ENCODE measurements at regions not wholly inside any gene's neighbourhood (a gene's known extent, or its start where the extent isn't known, plus 50 kb on each side); places are given as distances from the start of the nearest gene placed in this dataset.

DNA sequence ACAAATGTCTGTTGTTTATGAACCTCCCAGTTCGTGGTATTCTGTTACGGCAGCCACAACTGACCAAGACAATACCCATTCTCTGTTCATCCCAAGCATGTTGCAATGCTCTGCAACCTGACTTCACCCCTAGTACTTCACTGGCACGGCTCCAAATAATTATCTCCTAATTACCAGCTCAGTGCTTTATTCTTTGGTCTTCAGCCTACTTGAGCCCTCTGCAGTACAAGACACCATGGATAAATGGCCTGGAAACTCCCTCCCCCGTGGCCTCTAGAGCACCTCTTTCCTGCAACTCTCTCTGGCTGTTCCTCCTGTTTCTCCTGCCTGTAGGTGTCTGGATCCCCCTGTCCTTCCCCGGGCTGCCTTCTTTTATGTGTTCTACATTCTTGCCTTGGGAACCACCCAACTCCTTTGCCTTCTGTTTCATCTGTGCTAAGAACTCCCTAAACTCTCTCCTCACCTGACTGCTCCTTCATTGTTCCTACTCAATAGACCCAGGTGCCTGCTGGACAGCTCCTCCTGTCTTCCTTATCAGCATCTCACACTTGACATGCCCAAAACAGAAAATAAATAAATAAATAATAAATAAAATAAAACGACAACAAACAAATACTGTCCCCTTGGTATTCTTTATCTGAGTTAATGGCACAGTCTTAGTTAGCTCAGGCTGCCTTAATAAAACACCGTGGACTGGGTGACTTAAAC, 200.4 kb upstream of the IPO5 start:
- no peak for TF ChIP-seq BHLHE40 (IDR thresholded peaks at IDR 0.05; ENCODE audit: borderline replicate concordance in 1 of 2, low read depth in 2 of 2, low read length in 1 of 2)
- TF ChIP-seq RFX5 (IDR thresholded peaks at IDR 0.05; ENCODE audit: low read depth, low read length) = no peak
- TF ChIP-seq, protein P1, sequence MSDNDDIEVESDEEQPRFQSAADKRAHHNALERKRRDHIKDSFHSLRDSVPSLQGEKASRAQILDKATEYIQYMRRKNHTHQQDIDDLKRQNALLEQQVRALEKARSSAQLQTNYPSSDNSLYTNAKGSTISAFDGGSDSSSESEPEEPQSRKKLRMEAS (IDR thresholded peaks at IDR 0.05; ENCODE audit: low read depth, low read length) = no peak
- no peak for TF ChIP-seq CHD2 (IDR thresholded peaks at IDR 0.05; ENCODE audit: borderline replicate concordance, low read depth, low read length)
- TF ChIP-seq, protein P2, sequence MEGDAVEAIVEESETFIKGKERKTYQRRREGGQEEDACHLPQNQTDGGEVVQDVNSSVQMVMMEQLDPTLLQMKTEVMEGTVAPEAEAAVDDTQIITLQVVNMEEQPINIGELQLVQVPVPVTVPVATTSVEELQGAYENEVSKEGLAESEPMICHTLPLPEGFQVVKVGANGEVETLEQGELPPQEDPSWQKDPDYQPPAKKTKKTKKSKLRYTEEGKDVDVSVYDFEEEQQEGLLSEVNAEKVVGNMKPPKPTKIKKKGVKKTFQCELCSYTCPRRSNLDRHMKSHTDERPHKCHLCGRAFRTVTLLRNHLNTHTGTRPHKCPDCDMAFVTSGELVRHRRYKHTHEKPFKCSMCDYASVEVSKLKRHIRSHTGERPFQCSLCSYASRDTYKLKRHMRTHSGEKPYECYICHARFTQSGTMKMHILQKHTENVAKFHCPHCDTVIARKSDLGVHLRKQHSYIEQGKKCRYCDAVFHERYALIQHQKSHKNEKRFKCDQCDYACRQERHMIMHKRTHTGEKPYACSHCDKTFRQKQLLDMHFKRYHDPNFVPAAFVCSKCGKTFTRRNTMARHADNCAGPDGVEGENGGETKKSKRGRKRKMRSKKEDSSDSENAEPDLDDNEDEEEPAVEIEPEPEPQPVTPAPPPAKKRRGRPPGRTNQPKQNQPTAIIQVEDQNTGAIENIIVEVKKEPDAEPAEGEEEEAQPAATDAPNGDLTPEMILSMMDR (IDR thresholded peaks at IDR 0.05 in 2 of 3, conservative IDR thresholded peaks at IDR 0.05 in 1 of 3; ENCODE audit: control insufficient read depth in 2 of 3, extremely low read depth in 1 of 3, insufficient read depth in 1 of 3, low read depth in 3 of 3, low read length in 3 of 3) = no peak
- TF ChIP-seq EP300 (IDR thresholded peaks at IDR 0.05; ENCODE audit: borderline replicate concordance in 1 of 2, control insufficient read depth in 1 of 2, low read depth in 2 of 2, low read length in 2 of 2) = no peak
- TF ChIP-seq TCF7 (IDR thresholded peaks at IDR 0.05; ENCODE audit: borderline replicate concordance) = no peak
- TF ChIP-seq SP1 (IDR thresholded peaks at IDR 0.05; ENCODE audit: low read depth, low read length) = no peak
- TF ChIP-seq RAD21 (IDR thresholded peaks at IDR 0.05; ENCODE audit: insufficient read depth, low read depth, low read length) = no peak
- TF ChIP-seq ESRRA (IDR thresholded peaks at IDR 0.05; ENCODE audit: low read length) = no peak
- TF ChIP-seq ZNF274 (IDR thresholded peaks at IDR 0.05; ENCODE audit: insufficient read depth, insufficient read length) = no peak
- TF ChIP-seq JUNB (IDR thresholded peaks at IDR 0.05) = no peak

Measured in GM12878 (cell line).